ENCODE measurements at regions not wholly inside any gene's neighbourhood (a gene's known extent, or its start where the extent isn't known, plus 50 kb on each side); places are given as distances from the start of the nearest gene placed in this dataset.

DNA sequence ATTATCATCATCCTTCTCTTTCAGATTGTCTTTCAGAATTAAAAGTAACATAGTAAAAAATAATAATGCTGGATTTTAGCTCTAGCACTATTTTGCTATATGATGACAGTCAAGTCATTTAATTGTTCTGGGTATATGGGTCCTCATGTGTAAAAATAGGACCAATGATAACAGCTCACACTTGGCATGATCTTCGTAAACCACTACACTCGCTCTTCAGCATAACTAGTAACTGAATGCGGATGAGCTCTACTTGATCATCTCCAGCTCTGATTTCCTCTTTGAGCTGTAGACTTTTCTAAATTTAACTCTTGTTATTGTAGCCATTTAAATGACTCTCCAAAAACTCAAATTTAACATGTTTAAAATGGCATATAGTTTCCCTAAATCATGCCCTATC lies 831.8 kb upstream of the HS3ST1 start:
- TF ChIP-seq, protein P1, sequence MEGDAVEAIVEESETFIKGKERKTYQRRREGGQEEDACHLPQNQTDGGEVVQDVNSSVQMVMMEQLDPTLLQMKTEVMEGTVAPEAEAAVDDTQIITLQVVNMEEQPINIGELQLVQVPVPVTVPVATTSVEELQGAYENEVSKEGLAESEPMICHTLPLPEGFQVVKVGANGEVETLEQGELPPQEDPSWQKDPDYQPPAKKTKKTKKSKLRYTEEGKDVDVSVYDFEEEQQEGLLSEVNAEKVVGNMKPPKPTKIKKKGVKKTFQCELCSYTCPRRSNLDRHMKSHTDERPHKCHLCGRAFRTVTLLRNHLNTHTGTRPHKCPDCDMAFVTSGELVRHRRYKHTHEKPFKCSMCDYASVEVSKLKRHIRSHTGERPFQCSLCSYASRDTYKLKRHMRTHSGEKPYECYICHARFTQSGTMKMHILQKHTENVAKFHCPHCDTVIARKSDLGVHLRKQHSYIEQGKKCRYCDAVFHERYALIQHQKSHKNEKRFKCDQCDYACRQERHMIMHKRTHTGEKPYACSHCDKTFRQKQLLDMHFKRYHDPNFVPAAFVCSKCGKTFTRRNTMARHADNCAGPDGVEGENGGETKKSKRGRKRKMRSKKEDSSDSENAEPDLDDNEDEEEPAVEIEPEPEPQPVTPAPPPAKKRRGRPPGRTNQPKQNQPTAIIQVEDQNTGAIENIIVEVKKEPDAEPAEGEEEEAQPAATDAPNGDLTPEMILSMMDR (IDR thresholded peaks at IDR 0.05; ENCODE audit: low read length): no peak
- TF ChIP-seq EZH2phosphoT487 (IDR thresholded peaks at IDR 0.05; ENCODE audit: low read length) (no peak), EZH2 (optimal IDR thresholded peaks at IDR 0.05; ENCODE audit: low read depth, low read length) (no peak)
